Body of pancreas (tissue), 4 donors: ENCODE measurements at regions not wholly inside any gene's neighbourhood (a gene's known extent, or its start where the extent isn't known, plus 50 kb on each side); places are given as distances from the start of the nearest gene placed in this dataset.

Source experiments
- CTCF ChIP-seq, 7 experiments: fragments of 450-650 bp in 4 of 7; fragments of 200-600 bp in 3 of 7; sonication (generic) in 3 of 7; IDR thresholded peaks; one replicate each; pipeline ENCODE4 v1.5.1; 2016 to 2019; ENCODE audit warnings: antibody characterized with exemption in 7 of 7
- POLR2A ChIP-seq, 3 donors: fragments of 450-650 bp; IDR thresholded peaks; one replicate each; pipeline ENCODE4 v1.6.1; 2016; ENCODE audit warnings: antibody characterized with exemption in 3 of 3, mild to moderate bottlenecking in 2 of 3

- TF ChIP-seq POLR2A (IDR thresholded peaks at IDR 0.05) (no peak), CTCF (IDR thresholded peaks at IDR 0.05) (no peak)
These were observed 372.3 kb upstream of the NRXN1 start for GRCh38 chr2:51404226-51404625.
